Vagina (tissue), 2 donors: ENCODE measurements at regions not wholly inside any gene's neighbourhood (a gene's known extent, or its start where the extent isn't known, plus 50 kb on each side); places are given as distances from the start of the nearest gene placed in this dataset.

Experiments used
- CTCF ChIP-seq, 3 experiments: fragments of 450-650 bp in 2 of 3; fragments of 200-600 bp in 1 of 3; sonication (generic) in 1 of 3; IDR thresholded peaks; one replicate each; pipeline ENCODE4 v1.5.1; 2017 to 2019; ENCODE audit warnings: antibody characterized with exemption in 3 of 3, mild to moderate bottlenecking in 2 of 3, moderate library complexity in 2 of 3
- POLR2A ChIP-seq, 2 donors: fragments of 450-650 bp; IDR thresholded peaks; one replicate each; pipeline ENCODE4 v1.6.1; 2017; ENCODE audit warnings: antibody characterized with exemption in 2 of 2, mild to moderate bottlenecking in 2 of 2, moderate library complexity in 2 of 2
- POLR2AphosphoS5 ChIP-seq, 2 donors: sonication (generic); formaldehyde crosslinking; IDR thresholded peaks; one replicate each; pipeline ENCODE4 v1.9.0; 2017; ENCODE audit warnings: antibody characterized with exemption in 2 of 2, mild to moderate bottlenecking in 2 of 2, low read depth in 1 of 2; ENCODE audit not compliant: insufficient read depth in 1 of 2

GRCh38 chr21:38989379-38989744 is 183.6 kb downstream of the ETS2 start:
- TF ChIP-seq CTCF (IDR thresholded peaks at IDR 0.05) (no peak), POLR2AphosphoS5 (IDR thresholded peaks at IDR 0.05; ENCODE audit: insufficient read depth in 1 of 2, low read depth in 1 of 2) (no peak), POLR2A (IDR thresholded peaks at IDR 0.05) (no peak)
